Activated naive CD4-positive, alpha-beta T cell treated with anti-CD3 and anti-CD28 coated beads for 36 hours (primary cell): ENCODE measurements at regions not wholly inside any gene's neighbourhood (a gene's known extent, or its start where the extent isn't known, plus 50 kb on each side); places are given as distances from the start of the nearest gene placed in this dataset.

Experiments used
- CTCF ChIA-PET: fragments of 350-600 bp; sonication (Branson Sonifier 250); formaldehyde crosslinking; loops from one replicate; lab custom pipeline; 2021; ENCODE audit warnings: antibody characterized with exemption; lab: Charles Lee
- DNase-seq: peaks from one replicate; pipeline ENCODE4 v3.0.0-alpha.2; 2020
- H3K27ac Mint-ChIP-seq: one replicate; pipeline ENCODE4 v1.8.0; 2021; ENCODE audit warnings: mild to moderate bottlenecking, mixed read lengths
- H3K27me3 Mint-ChIP-seq: one replicate; pipeline ENCODE4 v1.8.0; 2021; ENCODE audit warnings: low read depth, mixed read lengths
- H3K36me3 Mint-ChIP-seq: one replicate; pipeline ENCODE4 v1.8.0; 2021; ENCODE audit warnings: low read depth, mixed read lengths
- H3K4me1 Mint-ChIP-seq: one replicate; pipeline ENCODE4 v1.8.0; 2021; ENCODE audit warnings: low read depth, mixed read lengths
- H3K4me3 Mint-ChIP-seq: one replicate; pipeline ENCODE4 v1.8.0; 2021; ENCODE audit warnings: mild to moderate bottlenecking, moderate library complexity, mixed read lengths
- H3K9me3 Mint-ChIP-seq: one replicate; pipeline ENCODE4 v1.8.0; 2021; ENCODE audit warnings: mixed read lengths
- intact Hi-C: fragments of 100-400 bp; cut with micrococcal nuclease; formaldehyde crosslinking; loops from one replicate; pipeline ENCODE4 v1.15.1; 2023

DNA sequence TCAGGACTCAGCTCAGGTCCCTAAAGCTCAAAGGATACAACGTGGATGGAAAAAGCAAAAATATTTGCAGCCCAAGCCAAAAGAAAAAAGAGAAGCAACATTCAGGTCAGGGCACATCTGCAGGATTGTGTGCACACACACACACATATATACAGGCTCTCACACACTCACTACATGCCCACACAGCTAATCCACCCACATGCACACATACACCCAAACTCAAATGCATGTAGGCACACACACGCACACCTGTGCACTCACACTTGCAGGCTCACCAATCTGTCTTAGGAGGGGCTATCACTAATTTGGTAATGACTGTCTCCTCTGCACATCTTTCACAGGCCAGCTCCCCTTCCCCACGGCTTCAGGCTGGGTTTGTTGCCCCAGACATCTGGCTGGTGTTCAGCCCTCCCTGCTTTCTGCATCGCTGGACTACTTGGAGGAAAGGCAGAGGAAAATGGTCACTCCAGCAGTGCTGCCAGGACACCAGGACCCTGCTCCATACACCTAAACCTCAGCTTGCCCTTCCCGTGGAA lies 103.6 kb upstream of the DRD2 start:
- Mint-ChIP-seq H3K27ac (no peak overlapping the region), H3K36me3 (no peaks in the 10 kb centered on the region), H3K4me3 (no peak overlapping the region), H3K27me3 (peaks cover 10% of the 10 kb centered on the region), H3K9me3 (no peaks in the 10 kb centered on the region), H3K4me1 (no peaks in the 10 kb centered on the region)
- intact Hi-C loops: no loop called here
- DNase-seq: no peak
- CTCF ChIA-PET: no interaction called here

DNA sequence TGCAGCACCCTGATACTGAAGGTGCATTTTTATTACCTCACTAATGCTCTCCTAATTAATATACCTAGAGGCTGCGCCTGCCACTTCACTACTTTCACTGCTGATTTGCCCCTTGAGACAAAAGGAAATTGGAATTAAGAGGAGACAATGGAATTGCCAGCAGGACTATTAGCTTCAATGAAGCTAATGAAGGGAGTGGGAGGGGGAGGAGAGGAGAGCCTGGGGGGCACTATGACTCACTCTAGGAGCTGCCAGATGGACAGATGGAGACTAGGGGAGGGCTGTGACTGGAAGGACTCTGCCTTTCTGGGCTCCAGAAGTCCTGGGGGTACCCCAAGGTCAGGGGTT lies 102.8 kb upstream of the DRD2 start:
- Mint-ChIP-seq H3K4me1 (no peaks in the 10 kb centered on the region), H3K27me3 (peaks cover 7% of the 10 kb centered on the region), H3K36me3 (no peaks in the 10 kb centered on the region), H3K4me3 (no peak overlapping the region), H3K9me3 (no peaks in the 10 kb centered on the region), H3K27ac (no peak overlapping the region)
- no peak for DNase-seq
- CTCF ChIA-PET: no interaction called here
- intact Hi-C loops: no loop called here

DNA sequence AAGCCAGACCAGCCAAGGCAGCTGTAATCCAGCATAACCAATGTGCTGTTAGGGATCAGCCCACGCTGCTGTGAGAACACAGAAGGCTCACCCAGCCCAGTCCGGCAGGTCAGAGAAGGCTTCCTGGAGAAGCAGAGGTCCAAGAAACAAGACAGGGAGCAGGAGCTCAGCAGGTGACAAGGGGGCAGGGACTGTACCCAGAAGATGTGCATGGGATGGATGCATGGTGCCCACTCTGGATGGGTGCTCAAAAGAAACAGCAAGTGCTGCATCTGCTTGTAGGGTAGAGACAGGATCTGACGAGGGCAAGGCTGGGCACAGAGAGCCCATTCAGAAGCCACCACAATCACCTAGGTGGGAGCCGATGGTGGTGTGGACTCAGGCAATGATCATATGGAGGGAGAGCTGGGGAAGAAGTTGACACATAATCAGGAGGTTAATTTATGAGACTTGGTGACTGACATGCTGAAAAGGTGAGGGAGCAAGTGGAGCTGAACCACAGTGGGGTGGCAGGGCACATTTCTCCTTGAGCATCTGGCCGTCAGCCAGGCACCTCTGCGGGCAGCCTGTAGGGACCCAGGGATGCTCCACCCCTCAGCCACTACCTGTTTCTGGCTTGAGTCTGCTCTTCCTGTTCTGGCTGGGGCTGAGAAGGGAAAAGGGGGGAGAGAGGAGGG lies 102.3 kb upstream of the DRD2 start:
- H3K9me3 Mint-ChIP-seq: no peaks in the 10 kb centered on the region
- H3K36me3 Mint-ChIP-seq: no peaks in the 10 kb centered on the region
- intact Hi-C loops: no loop called here
- H3K4me1 Mint-ChIP-seq: no peaks in the 10 kb centered on the region
- no peak overlapping the region for H3K4me3 Mint-ChIP-seq
- no peak for DNase-seq
- peaks cover 7% of the 10 kb centered on the region for H3K27me3 Mint-ChIP-seq
- CTCF ChIA-PET: no interaction called here
- no peak overlapping the region for H3K27ac Mint-ChIP-seq

- intact Hi-C loops: no loop called here
- CTCF ChIA-PET: no interaction called here
- no peaks in the 10 kb centered on the region for H3K36me3 Mint-ChIP-seq
- H3K27ac Mint-ChIP-seq: no peak overlapping the region
- H3K9me3 Mint-ChIP-seq: no peaks in the 10 kb centered on the region
- H3K4me1 Mint-ChIP-seq: no peaks in the 10 kb centered on the region
- DNase-seq: no peak
- H3K27me3 Mint-ChIP-seq: peaks cover 7% of the 10 kb centered on the region
- H3K4me3 Mint-ChIP-seq: no peak overlapping the region
Observed at GRCh38 chr11:113574586-113574985, 99.4 kb upstream of the DRD2 start.

GRCh38 chr11:113574171-113574570 lies 99.0 kb upstream of the DRD2 start:
- intact Hi-C loops: no loop called here
- H3K36me3 Mint-ChIP-seq: no peaks in the 10 kb centered on the region
- CTCF ChIA-PET: no interaction called here
- H3K9me3 Mint-ChIP-seq: no peaks in the 10 kb centered on the region
- no peak overlapping the region for H3K4me3 Mint-ChIP-seq
- no peaks in the 10 kb centered on the region for H3K4me1 Mint-ChIP-seq
- DNase-seq: no peak
- H3K27ac Mint-ChIP-seq: no peak overlapping the region
- peaks cover 7% of the 10 kb centered on the region for H3K27me3 Mint-ChIP-seq

DNA sequence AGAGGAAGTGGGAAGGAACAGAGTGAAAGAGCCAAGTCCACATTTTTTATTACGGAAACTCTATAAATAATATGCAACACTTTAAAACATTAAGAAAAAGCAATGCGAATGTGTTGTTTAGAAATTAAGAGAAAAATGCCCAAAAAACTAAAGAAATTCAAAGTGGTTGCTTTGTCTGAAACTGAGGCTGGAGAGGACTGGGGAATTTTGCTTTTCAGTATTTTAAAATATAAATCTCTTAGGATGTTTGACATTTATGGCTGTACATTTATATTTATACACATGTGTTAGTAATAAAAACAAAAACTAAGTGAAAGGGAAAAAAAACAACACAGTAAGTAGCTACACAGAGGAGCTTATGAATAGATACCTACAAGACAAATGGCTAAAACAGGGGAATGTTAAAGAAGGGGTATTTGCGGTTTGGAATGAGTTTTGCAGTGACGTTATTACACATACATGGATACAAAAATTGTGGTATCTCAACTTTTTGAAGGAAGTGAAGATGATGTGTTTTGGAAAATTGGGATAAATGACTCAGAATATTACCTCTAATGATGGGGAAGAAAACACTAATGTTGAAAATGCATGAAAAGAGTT lies 97.0 kb upstream of the DRD2 start:
- peaks cover 7% of the 10 kb centered on the region for H3K27me3 Mint-ChIP-seq
- CTCF ChIA-PET: no interaction called here
- intact Hi-C loops: no loop called here
- no peak overlapping the region for H3K27ac Mint-ChIP-seq
- H3K4me3 Mint-ChIP-seq: no peak overlapping the region
- H3K36me3 Mint-ChIP-seq: no peaks in the 10 kb centered on the region
- no peak for DNase-seq
- no peaks in the 10 kb centered on the region for H3K4me1 Mint-ChIP-seq
- no peaks in the 10 kb centered on the region for H3K9me3 Mint-ChIP-seq

DNA sequence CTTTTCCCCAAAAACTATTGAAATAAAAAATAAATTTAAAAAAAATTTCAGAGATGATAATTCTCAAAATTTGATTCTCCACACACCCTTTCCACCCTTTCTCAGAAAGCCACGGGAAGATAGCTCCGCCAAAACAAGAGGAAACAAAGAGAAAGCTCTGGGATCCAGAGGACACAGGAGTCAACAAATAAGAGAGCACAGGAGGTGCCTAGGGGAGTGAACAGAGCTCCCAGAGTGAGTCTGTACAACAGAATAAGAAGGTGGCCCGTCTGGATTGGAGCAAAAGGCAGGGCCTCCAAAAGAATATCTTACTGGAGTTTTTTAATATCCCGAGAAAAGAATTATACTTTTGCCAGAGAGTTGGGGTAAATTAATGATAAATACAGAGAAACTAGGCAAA lies 96.3 kb upstream of the DRD2 start:
- Mint-ChIP-seq H3K4me1 (no peaks in the 10 kb centered on the region), H3K9me3 (no peaks in the 10 kb centered on the region), H3K4me3 (no peak overlapping the region), H3K27ac (no peak overlapping the region), H3K36me3 (no peaks in the 10 kb centered on the region), H3K27me3 (peaks cover 7% of the 10 kb centered on the region)
- intact Hi-C loops: no loop called here
- CTCF ChIA-PET: interaction anchor here (0.7 kb wide), 1 partner anchor 69 kb away, joined by 4 read pairs; no protein-coding TSS in a partner anchor
- no peak for DNase-seq

GRCh38 chr11:113570906-113571305 lies 95.7 kb upstream of the DRD2 start:
- Mint-ChIP-seq H3K9me3 (no peaks in the 10 kb centered on the region), H3K27ac (no peak overlapping the region), H3K36me3 (no peaks in the 10 kb centered on the region), H3K27me3 (peaks cover 3% of the 10 kb centered on the region), H3K4me3 (no peak overlapping the region), H3K4me1 (no peaks in the 10 kb centered on the region)
- CTCF ChIA-PET: no interaction called here
- no peak for DNase-seq
- intact Hi-C loops: no loop called here

- Mint-ChIP-seq H3K9me3 (no peaks in the 10 kb centered on the region), H3K36me3 (no peaks in the 10 kb centered on the region), H3K4me3 (no peak overlapping the region), H3K27me3 (peaks cover 6% of the 10 kb centered on the region), H3K27ac (no peak overlapping the region), H3K4me1 (no peaks in the 10 kb centered on the region)
- intact Hi-C loops: no loop called here
- CTCF ChIA-PET: no interaction called here
- DNase-seq: no peak
Observed at GRCh38 chr11:113569391-113569790, 94.2 kb upstream of the DRD2 start.

GRCh38 chr11:113568566-113568965 lies 93.4 kb upstream of the DRD2 start:
- no peak for DNase-seq
- H3K9me3 Mint-ChIP-seq: no peaks in the 10 kb centered on the region
- CTCF ChIA-PET: no interaction called here

DNA sequence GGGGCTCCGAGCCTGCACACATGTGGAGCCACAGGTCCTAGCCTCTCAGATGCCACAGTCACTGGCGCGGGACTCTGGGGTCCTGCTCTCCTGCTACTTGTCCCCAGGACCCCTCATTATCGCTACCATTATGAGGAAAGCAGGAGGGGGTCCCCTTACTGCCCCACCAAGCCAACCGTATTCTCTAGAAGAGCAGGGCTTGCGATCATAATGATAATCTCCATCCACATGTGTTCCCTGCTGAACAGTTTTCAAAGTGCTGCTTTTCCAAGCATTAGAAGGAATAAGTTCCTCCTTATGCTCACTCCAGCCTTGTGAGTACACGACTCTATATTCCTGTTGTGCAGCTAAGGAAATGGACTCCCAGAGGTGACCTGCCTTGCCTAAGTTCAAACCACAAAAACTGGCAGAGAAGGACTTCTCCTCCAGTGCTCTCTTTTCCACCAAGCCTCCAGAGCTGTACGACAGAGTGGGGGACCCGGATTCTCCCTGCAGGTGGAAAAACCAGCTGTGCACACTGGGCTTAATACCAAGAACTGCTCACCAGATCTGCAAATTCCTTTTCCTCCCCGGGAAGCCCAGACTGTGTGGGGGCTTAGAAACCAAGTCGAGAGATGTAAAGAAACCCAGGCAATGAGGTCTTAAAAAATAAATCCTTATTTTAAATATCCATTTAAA lies 92.8 kb upstream of the DRD2 start:
- no peaks in the 10 kb centered on the region for H3K36me3 Mint-ChIP-seq
- no peak for DNase-seq
- H3K27me3 Mint-ChIP-seq: peaks cover 3% of the 10 kb centered on the region
- no peaks in the 10 kb centered on the region for H3K9me3 Mint-ChIP-seq
- H3K27ac Mint-ChIP-seq: no peak overlapping the region
- CTCF ChIA-PET: no interaction called here
- no peak overlapping the region for H3K4me3 Mint-ChIP-seq
- intact Hi-C loops: no loop called here
- H3K4me1 Mint-ChIP-seq: no peaks in the 10 kb centered on the region

More at GRCh38 chr11:113568566-113568965, 93.4 kb upstream of the DRD2 start:
- Mint-ChIP-seq H3K27me3 (peaks cover 3% of the 10 kb centered on the region), H3K4me3 (no peak overlapping the region), H3K27ac (no peak overlapping the region), H3K4me1 (no peaks in the 10 kb centered on the region), H3K36me3 (no peaks in the 10 kb centered on the region)
- intact Hi-C loops: no loop called here

- CTCF ChIA-PET: no interaction called here
- no peak for DNase-seq
- Mint-ChIP-seq H3K4me3 (no peak overlapping the region), H3K27ac (no peak overlapping the region), H3K27me3 (peaks cover 3% of the 10 kb centered on the region), H3K36me3 (no peaks in the 10 kb centered on the region), H3K9me3 (no peaks in the 10 kb centered on the region), H3K4me1 (no peaks in the 10 kb centered on the region)
- intact Hi-C loops: no loop called here
Observed at GRCh38 chr11:113567097-113567496, 91.9 kb upstream of the DRD2 start.
